Hepatocyte (in vitro differentiated cells): ENCODE measurements at regions not wholly inside any gene's neighbourhood (a gene's known extent, or its start where the extent isn't known, plus 50 kb on each side); places are given as distances from the start of the nearest gene placed in this dataset.

Source experiments
- CTCF ChIP-seq: fragments of 200-600 bp; sonication (generic); IDR thresholded peaks from 2 replicates; pipeline ENCODE4 v1.5.1; 2016; ENCODE audit warnings: antibody characterized with exemption, mild to moderate bottlenecking; ENCODE audit not compliant: poor library complexity
- EZH2 ChIP-seq: fragments of 200-600 bp; sonication (generic); IDR thresholded peaks from 2 replicates; pipeline ENCODE4 v1.6.1; 2016; ENCODE audit warnings: antibody characterized with exemption, mild to moderate bottlenecking, borderline replicate concordance
- EZH2phosphoT487 ChIP-seq: fragments of 200-600 bp; sonication (generic); IDR thresholded peaks from one replicate; pipeline ENCODE4 v1.6.1; 2018; ENCODE audit warnings: antibody characterized with exemption, mild to moderate bottlenecking, low read depth, moderate library complexity; ENCODE audit not compliant: unreplicated experiment, severe bottlenecking

GRCh38 chr16:54437921-54438320, 151.3 kb upstream of the IRX3 start:
- TF ChIP-seq CTCF (no peak), EZH2 (no peak), EZH2phosphoT487 (no peak)
